ENCODE measurements at regions not wholly inside any gene's neighbourhood (a gene's known extent, or its start where the extent isn't known, plus 50 kb on each side); places are given as distances from the start of the nearest gene placed in this dataset.

- no peak for TF ChIP-seq EZH2 (IDR thresholded peaks at IDR 0.05; ENCODE audit: borderline replicate concordance, low read length)
- no peak for TF ChIP-seq CTCF (conservative IDR thresholded peaks at IDR 0.05 in 1 of 2, IDR thresholded peaks at IDR 0.05 in 1 of 2; ENCODE audit: extremely low read depth in 1 of 2, insufficient read depth in 1 of 2, low read depth in 1 of 2, low read length in 2 of 2)
Observed at GRCh38 chr6:84349542-84349941, 122.1 kb upstream of the CEP162 start.

Data from mammary epithelial cell (primary cell).